CD4-positive, alpha-beta memory T cell (primary cell): ENCODE measurements at regions not wholly inside any gene's neighbourhood (a gene's known extent, or its start where the extent isn't known, plus 50 kb on each side); places are given as distances from the start of the nearest gene placed in this dataset.

Experiments used
- CTCF ChIA-PET: fragments of 350-600 bp; sonication (Branson Sonifier 250); formaldehyde crosslinking; loops from one replicate; lab custom pipeline; 2021; ENCODE audit warnings: inconsistent platforms; ENCODE audit not compliant: partially characterized antibody; lab: Charles Lee
- POLR2A ChIA-PET: fragments of 350-600 bp; sonication (Branson Sonifier 250); formaldehyde crosslinking; loops from one replicate; lab custom pipeline; 2021; ENCODE audit not compliant: partially characterized antibody; lab: Charles Lee
- DNase-seq, 5 donors: peaks; one replicate each; pipeline versions ENCODE4 v3.0.0 to v3.0.0-alpha.2; 2020 to 2022; ENCODE audit warnings: mixed read lengths in 1 of 5
- H3K27ac ChIP-seq: one replicate; pipeline ENCODE4 v1.7.0; 2013; ENCODE audit warnings: low read depth, low read length
- H3K27me3 ChIP-seq: 2 replicates; pipeline ENCODE4 v1.7.0; 2013; ENCODE audit warnings: mild to moderate bottlenecking, low read length, moderate library complexity; ENCODE audit not compliant: insufficient read depth
- H3K36me3 ChIP-seq: 2 replicates; pipeline ENCODE4 v1.7.0; 2013; ENCODE audit warnings: mild to moderate bottlenecking, low read length, moderate library complexity; ENCODE audit not compliant: insufficient read depth
- H3K4me1 ChIP-seq: 2 replicates; pipeline ENCODE4 v1.7.0; 2013; ENCODE audit warnings: mild to moderate bottlenecking, low read length, moderate library complexity; ENCODE audit not compliant: insufficient read depth
- H3K4me3 ChIP-seq, 2 donors: one replicate each; pipeline ENCODE4 v1.7.0; 2013; ENCODE audit warnings: low read length in 2 of 2, mild to moderate bottlenecking in 1 of 2
- H3K9me3 ChIP-seq, 2 donors: one replicate each; pipeline ENCODE4 v1.7.0; 2013; ENCODE audit warnings: low read length in 2 of 2, control low read depth in 1 of 2; ENCODE audit not compliant: control insufficient read depth in 1 of 2
- H3K27ac Mint-ChIP-seq, 7 donors: one replicate each; pipeline ENCODE4 v1.8.0; 2020 to 2021; ENCODE audit warnings: mixed read lengths in 7 of 7, mild to moderate bottlenecking in 6 of 7, inconsistent platforms in 3 of 7, moderate library complexity in 3 of 7
- H3K27me3 Mint-ChIP-seq, 2 donors: one replicate each; pipeline ENCODE4 v1.8.0; 2020 to 2021; ENCODE audit warnings: mixed read lengths in 2 of 2
- H3K36me3 Mint-ChIP-seq, 2 donors: one replicate each; pipeline ENCODE4 v1.8.0; 2020 to 2021; ENCODE audit warnings: mixed read lengths in 2 of 2, inconsistent platforms in 1 of 2, mild to moderate bottlenecking in 1 of 2
- H3K4me1 Mint-ChIP-seq, 4 donors: one replicate each; pipeline ENCODE4 v1.8.0; 2020 to 2021; ENCODE audit warnings: mixed read lengths in 4 of 4, mild to moderate bottlenecking in 1 of 4
- H3K4me3 Mint-ChIP-seq, 8 donors: one replicate each; pipeline ENCODE4 v1.8.0; 2020 to 2021; ENCODE audit warnings: mixed read lengths in 8 of 8, mild to moderate bottlenecking in 7 of 8, moderate library complexity in 6 of 8, inconsistent platforms in 3 of 8
- H3K9me3 Mint-ChIP-seq, 8 donors: one replicate each; pipeline ENCODE4 v1.8.0; 2020 to 2021; ENCODE audit warnings: mixed read lengths in 8 of 8, mild to moderate bottlenecking in 5 of 8, inconsistent platforms in 3 of 8, moderate library complexity in 1 of 8
- intact Hi-C: fragments of 100-400 bp; cut with micrococcal nuclease; formaldehyde crosslinking; loops from one replicate; pipeline ENCODE4 v1.15.1; 2023

DNA sequence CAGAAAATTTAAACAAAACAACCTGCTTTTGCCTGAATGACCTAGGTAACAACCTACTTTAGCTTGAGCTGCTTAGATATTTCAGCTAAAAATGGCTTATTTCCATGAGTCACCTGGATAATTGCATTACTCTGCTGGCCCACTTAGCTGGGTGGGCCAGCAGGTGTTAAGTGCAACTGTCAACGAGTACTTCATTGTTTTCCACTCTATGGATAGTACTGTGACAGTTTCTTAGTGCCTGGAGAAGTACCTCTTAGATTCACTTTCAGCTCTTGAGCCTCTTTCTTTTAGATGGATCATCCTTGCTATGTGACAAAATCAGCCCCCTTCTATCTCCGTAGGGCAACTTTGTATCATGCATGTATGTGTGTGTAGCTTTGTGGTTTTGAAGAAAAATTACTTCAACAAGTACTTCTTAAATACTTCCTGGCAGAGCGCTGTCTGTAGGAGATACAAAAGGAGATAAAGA is 368.2 kb upstream of the ATP2B1 start:
- POLR2A ChIA-PET = interaction anchor here (0.7 to 2.6 kb wide), 6 partner anchors 26 to 368 kb away, joined by 3 to 10 read pairs (median 4); partner anchors contain the start of gene ATP2B1
- intact Hi-C loops = no loop called here
- H3K4me1 ChIP-seq = peaks cover 29% of the 10 kb centered on the region
- H3K4me1 Mint-ChIP-seq = peaks cover 22 to 33% (median 28%) of the 10 kb centered on the region in 4 donors
- H3K27ac ChIP-seq = no peak overlapping the region
- H3K36me3 Mint-ChIP-seq = no peaks in the 10 kb centered on the region
- no peaks in the 10 kb centered on the region for H3K36me3 ChIP-seq
- no peaks in the 10 kb centered on the region for H3K27me3 Mint-ChIP-seq
- no peaks in the 10 kb centered on the region for H3K9me3 ChIP-seq
- no peaks in the 10 kb centered on the region for H3K27me3 ChIP-seq
- CTCF ChIA-PET = interaction anchor here (0.7 to 4.1 kb wide), 6 partner anchors 8 to 534 kb away, joined by 3 to 11 read pairs (median 6); no protein-coding TSS in a partner anchor
- peaks cover 0 to 3% (median 0%) of the 10 kb centered on the region in 8 donors for H3K9me3 Mint-ChIP-seq
- DNase-seq = peak in 2 of 5 donors; percentile 14
- H3K4me3 ChIP-seq = no peak overlapping the region
- peak overlapping the region; percentile 32 to 85 (median 70) for H3K27ac Mint-ChIP-seq
- peak overlapping the region; percentile 3 to 76 (median 58) for H3K4me3 Mint-ChIP-seq

DNA sequence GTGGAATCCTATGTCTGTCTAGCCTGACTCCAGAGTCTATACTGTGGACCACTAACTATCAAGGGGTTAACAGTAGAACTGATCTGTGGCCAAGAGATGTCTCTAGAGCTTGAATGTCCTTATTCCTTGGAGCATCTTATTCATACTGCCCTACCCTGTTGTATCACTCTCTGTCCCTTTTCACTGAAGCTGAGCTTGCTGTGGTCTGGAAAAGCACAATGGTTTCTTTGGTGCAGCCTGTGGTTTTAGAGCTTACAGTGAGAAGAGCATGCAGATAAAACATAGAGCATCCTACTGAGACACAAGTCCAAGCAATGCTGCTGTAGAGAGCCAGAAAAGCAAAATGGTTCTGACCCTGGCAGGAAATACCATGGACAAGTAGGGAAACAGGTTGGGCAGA is 367.0 kb upstream of the ATP2B1 start:
- Histone ChIP-seq H3K9me3 (no peaks in the 10 kb centered on the region), H3K27me3 (no peaks in the 10 kb centered on the region), H3K4me3 (no peak overlapping the region), H3K4me1 (peaks cover 29% of the 10 kb centered on the region), H3K27ac (no peak overlapping the region), H3K36me3 (no peaks in the 10 kb centered on the region)
- ChIA-PET POLR2A (interaction anchor here (1.6 to 2.0 kb wide), 2 partner anchors 126 to 212 kb away, joined by 5 to 8 read pairs; no protein-coding TSS in a partner anchor), CTCF (interaction anchor here (2.1 kb wide), 1 partner anchor 10 kb away, joined by 5 read pairs; no protein-coding TSS in a partner anchor)
- Mint-ChIP-seq H3K27me3 (peaks cover 0 to 3% of the 10 kb centered on the region in 2 donors), H3K4me3 (peak overlapping the region in 3 of 8 donors; percentile 7 to 42 (median 13)), H3K27ac (peak overlapping the region in 3 of 7 donors; percentile 19 to 27 (median 24)), H3K9me3 (peaks cover 0 to 4% (median 1%) of the 10 kb centered on the region in 8 donors), H3K36me3 (no peaks in the 10 kb centered on the region), H3K4me1 (peaks cover 22 to 33% (median 28%) of the 10 kb centered on the region in 4 donors)
- DNase-seq = peak in 1 of 5 donors; percentile 10
- intact Hi-C loops = no loop called here

- Histone ChIP-seq H3K36me3 (no peaks in the 10 kb centered on the region), H3K27ac (no peak overlapping the region), H3K27me3 (no peaks in the 10 kb centered on the region), H3K9me3 (no peaks in the 10 kb centered on the region), H3K4me1 (peaks cover 29% of the 10 kb centered on the region), H3K4me3 (no peak overlapping the region)
- peaks cover 0 to 5% (median 3%) of the 10 kb centered on the region in 8 donors for H3K9me3 Mint-ChIP-seq
- DNase-seq = no peak
- peaks cover 22 to 33% (median 28%) of the 10 kb centered on the region in 4 donors for H3K4me1 Mint-ChIP-seq
- H3K27me3 Mint-ChIP-seq = peaks cover 0 to 3% of the 10 kb centered on the region in 2 donors
- CTCF ChIA-PET = no interaction called here
- no peak overlapping the region for H3K27ac Mint-ChIP-seq
- no peak overlapping the region for H3K4me3 Mint-ChIP-seq
- peaks cover 0 to 3% of the 10 kb centered on the region in 2 donors for H3K36me3 Mint-ChIP-seq
- POLR2A ChIA-PET = no interaction called here
- intact Hi-C loops = no loop called here
These were observed 365.4 kb upstream of the ATP2B1 start for GRCh38 chr12:90074086-90074485.

DNA sequence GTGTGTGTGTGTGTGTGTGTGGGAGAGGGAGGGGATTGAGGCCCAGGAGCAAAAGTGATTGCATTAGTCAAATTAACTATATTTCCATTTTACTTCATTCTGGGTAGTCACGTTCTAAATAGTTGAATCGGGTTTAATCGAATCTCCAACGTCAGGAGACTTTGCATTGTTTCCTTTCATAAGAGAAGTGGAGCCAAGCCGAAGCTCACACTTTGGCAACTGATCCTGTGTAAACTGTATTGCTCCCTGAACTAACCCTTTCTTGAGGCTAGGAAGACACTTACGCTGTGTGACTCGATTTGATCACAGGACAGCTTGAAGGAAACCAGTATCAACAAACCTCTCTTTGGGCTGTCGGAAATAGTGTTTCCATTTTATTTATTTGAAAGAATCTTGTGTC is 363.4 kb upstream of the ATP2B1 start:
- peaks cover 0 to 3% of the 10 kb centered on the region in 2 donors for H3K27me3 Mint-ChIP-seq
- no peak overlapping the region for H3K27ac Mint-ChIP-seq
- no peak overlapping the region for H3K4me3 ChIP-seq
- ChIA-PET CTCF (interaction anchor here (0.8 kb wide), 1 partner anchor 31 kb away, joined by 3 read pairs; no protein-coding TSS in a partner anchor), POLR2A (no interaction called here)
- H3K4me3 Mint-ChIP-seq = no peak overlapping the region
- H3K4me1 Mint-ChIP-seq = peaks cover 17 to 23% (median 21%) of the 10 kb centered on the region in 4 donors
- intact Hi-C loops = no loop called here
- H3K27me3 ChIP-seq = no peaks in the 10 kb centered on the region
- no peak overlapping the region for H3K27ac ChIP-seq
- H3K36me3 Mint-ChIP-seq = peaks cover 0 to 3% of the 10 kb centered on the region in 2 donors
- no peaks in the 10 kb centered on the region for H3K9me3 ChIP-seq
- DNase-seq = no peak
- peaks cover 0 to 5% (median 3%) of the 10 kb centered on the region in 8 donors for H3K9me3 Mint-ChIP-seq
- H3K36me3 ChIP-seq = no peaks in the 10 kb centered on the region
- peaks cover 19% of the 10 kb centered on the region for H3K4me1 ChIP-seq

DNA sequence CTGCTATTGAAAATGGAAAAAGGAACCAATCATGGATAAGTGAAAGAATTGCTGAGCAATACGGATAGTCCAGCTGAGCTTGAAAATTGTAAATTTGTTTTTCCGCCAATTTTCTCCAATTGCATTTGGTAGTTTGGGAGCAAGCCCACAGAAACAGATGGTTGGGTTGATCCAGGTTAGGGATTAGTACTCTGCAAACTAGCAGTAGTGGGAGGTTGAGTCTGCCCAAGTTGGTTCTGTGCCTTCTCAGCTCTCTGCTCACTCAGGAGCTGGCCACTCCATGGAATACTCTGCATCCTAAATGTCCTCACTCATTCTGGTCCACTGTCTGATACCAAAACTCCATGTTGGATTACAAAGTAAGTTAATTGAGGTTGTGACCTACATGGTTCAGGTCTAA is 361.1 kb upstream of the ATP2B1 start:
- CTCF ChIA-PET = no interaction called here
- Histone ChIP-seq H3K36me3 (no peaks in the 10 kb centered on the region), H3K9me3 (no peaks in the 10 kb centered on the region), H3K4me3 (no peak overlapping the region), H3K27me3 (no peaks in the 10 kb centered on the region), H3K4me1 (no peaks in the 10 kb centered on the region), H3K27ac (no peak overlapping the region)
- peaks cover 0 to 1% (median under 1%) of the 10 kb centered on the region in 4 donors for H3K4me1 Mint-ChIP-seq
- peaks cover 0 to 3% of the 10 kb centered on the region in 2 donors for H3K36me3 Mint-ChIP-seq
- POLR2A ChIA-PET = no interaction called here
- no peak for DNase-seq
- H3K27ac Mint-ChIP-seq = no peak overlapping the region
- peaks cover 0 to 3% of the 10 kb centered on the region in 2 donors for H3K27me3 Mint-ChIP-seq
- intact Hi-C loops = no loop called here
- H3K9me3 Mint-ChIP-seq = peaks cover 0 to 5% (median 3%) of the 10 kb centered on the region in 8 donors
- H3K4me3 Mint-ChIP-seq = no peak overlapping the region

DNA sequence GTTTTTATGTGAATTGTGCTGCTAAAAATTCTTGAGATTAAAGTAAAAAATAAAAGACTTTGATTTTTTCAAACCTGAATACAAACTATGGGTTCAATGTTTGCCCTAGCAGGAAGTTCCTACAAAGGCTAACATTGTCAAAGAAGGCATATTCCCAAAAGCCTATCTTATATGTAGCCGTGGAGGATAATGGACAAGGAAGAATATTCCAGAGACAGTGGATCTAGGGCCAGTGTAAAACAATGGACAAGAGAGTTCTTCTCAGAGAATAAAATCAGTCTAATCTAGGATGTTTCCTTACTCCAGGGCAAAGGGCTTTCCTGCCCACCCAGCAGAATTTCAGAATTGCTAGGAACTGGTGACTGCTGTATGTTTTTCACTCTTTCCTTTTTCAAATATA is 359.2 kb upstream of the ATP2B1 start:
- peaks cover 0 to 5% (median 1%) of the 10 kb centered on the region in 8 donors for H3K9me3 Mint-ChIP-seq
- intact Hi-C loops = no loop called here
- peaks cover 0 to 3% of the 10 kb centered on the region in 2 donors for H3K27me3 Mint-ChIP-seq
- no peaks in the 10 kb centered on the region for H3K36me3 ChIP-seq
- H3K27ac Mint-ChIP-seq = no peak overlapping the region
- H3K36me3 Mint-ChIP-seq = peaks cover 0 to 3% of the 10 kb centered on the region in 2 donors
- no peaks in the 10 kb centered on the region for H3K27me3 ChIP-seq
- no peak overlapping the region for H3K27ac ChIP-seq
- DNase-seq = no peak
- H3K4me3 Mint-ChIP-seq = no peak overlapping the region
- ChIA-PET POLR2A (no interaction called here), CTCF (no interaction called here)
- H3K4me1 ChIP-seq = no peaks in the 10 kb centered on the region
- H3K9me3 ChIP-seq = no peaks in the 10 kb centered on the region
- no peak overlapping the region for H3K4me3 ChIP-seq
- peaks cover 0 to 1% (median under 1%) of the 10 kb centered on the region in 4 donors for H3K4me1 Mint-ChIP-seq

GRCh38 chr12:90064852-90065801 is 356.5 kb upstream of the ATP2B1 start:
- H3K4me1 ChIP-seq = no peaks in the 10 kb centered on the region
- Mint-ChIP-seq H3K9me3 (no peaks in the 10 kb centered on the region), H3K27ac (no peak overlapping the region), H3K27me3 (no peaks in the 10 kb centered on the region), H3K4me1 (peaks cover 0 to 1% (median under 1%) of the 10 kb centered on the region in 4 donors), H3K36me3 (no peaks in the 10 kb centered on the region), H3K4me3 (peak overlapping the region in 1 of 8 donors; percentile 53)
- no peaks in the 10 kb centered on the region for H3K27me3 ChIP-seq
- no peak overlapping the region for H3K27ac ChIP-seq
- H3K4me3 ChIP-seq = no peak overlapping the region
- CTCF ChIA-PET = no interaction called here
- H3K36me3 ChIP-seq = no peaks in the 10 kb centered on the region
- intact Hi-C loops = no loop called here
- POLR2A ChIA-PET = no interaction called here
- no peaks in the 10 kb centered on the region for H3K9me3 ChIP-seq
- DNase-seq = no peak
